GM12872 (cell line): ENCODE measurements at regions not wholly inside any gene's neighbourhood (a gene's known extent, or its start where the extent isn't known, plus 50 kb on each side); places are given as distances from the start of the nearest gene placed in this dataset.

ENCODE experiments used
- TF ChIP-seq, protein P1 (sequence below): IDR thresholded peaks from 3 replicates; pipeline ENCODE4 v1.5.1; 2011; ENCODE audit warnings: low read depth, mild to moderate bottlenecking, low read length, moderate library complexity; ENCODE audit not compliant: insufficient read depth

DNA sequence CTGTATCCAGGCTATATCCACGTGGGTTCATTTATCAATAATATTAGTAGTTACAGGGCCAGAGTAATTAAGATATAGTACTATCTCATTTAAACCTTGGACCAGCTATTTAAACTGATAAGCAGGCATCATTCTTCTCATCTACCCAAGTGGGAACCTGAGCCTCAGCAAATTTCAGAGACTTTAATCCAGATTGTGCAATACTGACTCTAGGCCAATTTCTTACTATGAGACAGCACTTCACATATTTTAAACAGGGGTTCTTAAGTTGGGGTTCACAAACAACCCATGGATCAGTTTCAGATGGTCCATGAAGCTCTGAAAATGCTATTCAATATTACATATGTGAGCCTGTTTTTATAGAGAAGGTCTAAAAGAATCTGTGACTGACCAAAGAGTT is 302.7 kb upstream of the PSMD7 start:
- TF ChIP-seq, protein P1, sequence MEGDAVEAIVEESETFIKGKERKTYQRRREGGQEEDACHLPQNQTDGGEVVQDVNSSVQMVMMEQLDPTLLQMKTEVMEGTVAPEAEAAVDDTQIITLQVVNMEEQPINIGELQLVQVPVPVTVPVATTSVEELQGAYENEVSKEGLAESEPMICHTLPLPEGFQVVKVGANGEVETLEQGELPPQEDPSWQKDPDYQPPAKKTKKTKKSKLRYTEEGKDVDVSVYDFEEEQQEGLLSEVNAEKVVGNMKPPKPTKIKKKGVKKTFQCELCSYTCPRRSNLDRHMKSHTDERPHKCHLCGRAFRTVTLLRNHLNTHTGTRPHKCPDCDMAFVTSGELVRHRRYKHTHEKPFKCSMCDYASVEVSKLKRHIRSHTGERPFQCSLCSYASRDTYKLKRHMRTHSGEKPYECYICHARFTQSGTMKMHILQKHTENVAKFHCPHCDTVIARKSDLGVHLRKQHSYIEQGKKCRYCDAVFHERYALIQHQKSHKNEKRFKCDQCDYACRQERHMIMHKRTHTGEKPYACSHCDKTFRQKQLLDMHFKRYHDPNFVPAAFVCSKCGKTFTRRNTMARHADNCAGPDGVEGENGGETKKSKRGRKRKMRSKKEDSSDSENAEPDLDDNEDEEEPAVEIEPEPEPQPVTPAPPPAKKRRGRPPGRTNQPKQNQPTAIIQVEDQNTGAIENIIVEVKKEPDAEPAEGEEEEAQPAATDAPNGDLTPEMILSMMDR = no peak

DNA sequence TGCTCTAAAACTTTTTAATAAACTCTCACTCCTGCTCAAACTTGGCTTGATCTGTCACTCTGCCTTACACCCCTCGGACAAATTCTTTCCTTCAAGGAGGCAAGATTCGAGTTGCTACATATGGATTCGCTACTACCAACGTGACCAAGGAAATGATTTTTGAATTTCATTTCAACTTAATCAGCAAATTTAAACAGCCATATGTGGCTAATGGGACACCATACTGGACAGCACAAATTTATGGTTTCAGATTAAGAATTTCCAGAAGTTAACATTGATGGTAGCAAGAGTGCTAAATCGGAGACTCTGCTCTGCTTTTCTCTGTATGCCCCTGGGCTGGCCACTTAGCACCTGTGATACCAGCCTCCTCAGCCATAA is 318.2 kb upstream of the PSMD7 start:
- TF ChIP-seq, protein P1 = no peak

DNA sequence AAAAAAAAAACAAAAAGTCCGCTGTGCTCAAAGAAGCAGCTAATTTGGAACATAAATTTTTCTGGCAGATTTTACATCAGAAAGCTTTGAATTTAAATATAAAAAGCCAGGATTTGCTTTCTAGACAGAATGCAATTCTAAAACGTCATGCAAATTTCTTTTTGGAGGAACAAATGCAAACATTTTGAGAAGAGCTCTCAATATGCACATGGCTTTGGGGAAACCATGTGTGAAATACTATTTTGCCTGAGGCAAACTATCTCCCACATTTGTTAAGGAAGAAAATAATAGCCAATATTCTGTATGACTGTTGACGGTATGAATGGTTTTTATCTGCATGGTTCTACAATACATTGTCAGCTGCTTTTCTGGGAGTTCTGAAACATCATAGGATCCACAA is 320.0 kb upstream of the PSMD7 start:
- TF ChIP-seq, protein P1 = no peak

DNA sequence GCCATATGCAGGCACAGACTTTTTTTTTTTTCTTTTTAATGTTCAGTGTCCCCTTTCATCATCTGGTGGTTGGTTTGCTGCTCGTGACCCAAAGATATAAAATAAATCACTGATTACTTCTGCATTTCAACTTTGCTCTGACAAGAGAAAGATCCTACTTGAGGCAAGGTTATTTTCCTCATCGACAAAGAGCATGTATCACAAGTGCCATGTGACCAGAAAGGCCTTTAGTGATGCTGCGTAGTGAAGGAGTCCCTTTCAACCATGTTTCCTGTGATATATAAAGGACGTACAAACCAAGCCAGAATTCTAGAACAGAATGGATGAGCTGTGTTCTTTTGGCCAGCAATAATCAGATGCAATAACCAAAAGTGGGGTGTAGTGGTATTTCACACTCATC is 323.4 kb upstream of the PSMD7 start:
- TF ChIP-seq, protein P1 = no peak

- TF ChIP-seq, protein P1 = no peak
These were observed 329.8 kb upstream of the PSMD7 start for GRCh38 chr16:73966851-73967250.

- TF ChIP-seq, protein P1 = no peak
These were observed 331.0 kb upstream of the PSMD7 start for GRCh38 chr16:73965591-73965990.

DNA sequence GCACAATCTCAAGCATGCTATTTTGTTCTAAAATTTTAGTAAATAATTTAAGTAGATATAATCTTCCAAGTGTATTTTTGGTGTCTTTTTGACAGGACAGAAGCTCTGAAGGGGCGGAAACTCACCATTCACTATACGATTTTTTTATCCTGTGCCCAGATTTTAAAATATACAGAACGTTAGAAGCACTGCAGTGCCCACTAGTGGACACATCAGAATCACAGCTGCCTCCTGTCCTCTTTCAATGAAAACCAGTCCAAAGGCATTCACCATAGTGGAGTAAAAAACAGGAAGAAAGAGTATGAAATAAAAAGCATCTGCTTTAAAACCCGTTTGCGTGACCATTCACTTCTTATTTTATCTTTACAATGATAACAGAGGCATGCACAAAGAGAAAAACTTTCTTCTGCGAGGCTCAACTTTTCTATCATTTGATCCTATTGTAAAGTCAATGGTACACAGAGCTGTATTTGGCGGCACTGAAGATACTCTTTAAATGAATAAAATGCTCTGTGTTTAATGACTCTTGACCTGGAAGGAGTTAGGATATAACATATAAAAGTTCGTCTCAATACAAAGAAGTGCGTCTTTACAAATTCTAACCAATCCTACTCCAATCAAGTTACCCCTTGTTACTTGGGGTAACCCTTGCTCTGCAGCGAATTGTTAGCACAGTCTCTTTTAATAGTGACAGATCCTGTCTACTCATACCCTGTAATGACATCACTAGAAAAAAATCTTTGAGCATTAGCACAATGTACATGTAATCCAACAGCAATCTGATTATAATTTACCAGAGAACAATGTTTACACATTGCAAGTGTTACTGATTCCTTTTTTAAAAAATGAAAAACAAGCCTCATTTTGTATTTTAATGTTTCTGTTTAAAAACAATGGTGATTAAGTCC is 339.8 kb upstream of the PSMD7 start:
- TF ChIP-seq, protein P1 = peak; percentile 82

- TF ChIP-seq, protein P1 = no peak
These were observed 340.9 kb upstream of the PSMD7 start for GRCh38 chr16:73955702-73956101.
